ENCODE measurements at regions not wholly inside any gene's neighbourhood (a gene's known extent, or its start where the extent isn't known, plus 50 kb on each side); places are given as distances from the start of the nearest gene placed in this dataset.
"Not testable (repeated sequence)": the region's sequence is repeated elsewhere in the genome, so short reads cannot be mapped to it uniquely, and the experiment has no call there.

- Histone ChIP-seq H3K9me3 (no peaks in the 10 kb centered on the region), H3K27ac (no peak overlapping the region), H3K36me3 (no peaks in the 10 kb centered on the region), H3K27me3 (no peaks in the 10 kb centered on the region), H3K4me3 (no peak overlapping the region), H3K4me1 (no peaks in the 10 kb centered on the region)
- TF ChIP-seq CTCF (IDR thresholded peaks at IDR 0.05 in 4 of 5, conservative IDR thresholded peaks at IDR 0.05 in 1 of 5) = no peak
- no peak for TF ChIP-seq POLR2A (IDR thresholded peaks at IDR 0.05)
- DNase-seq (no peak), ATAC-seq (no peak)
- in situ Hi-C loops (cut with MboI; ENCODE audit: low sequenced_read_pairs in 4 of 4) = no loop called here
- intact Hi-C loops (cut with DNase I; ENCODE audit: low total_unique reads) = no loop called here
These were observed 78.0 kb upstream of the ELOVL5 start for GRCh38 chr6:53426667-53427270.

DNA sequence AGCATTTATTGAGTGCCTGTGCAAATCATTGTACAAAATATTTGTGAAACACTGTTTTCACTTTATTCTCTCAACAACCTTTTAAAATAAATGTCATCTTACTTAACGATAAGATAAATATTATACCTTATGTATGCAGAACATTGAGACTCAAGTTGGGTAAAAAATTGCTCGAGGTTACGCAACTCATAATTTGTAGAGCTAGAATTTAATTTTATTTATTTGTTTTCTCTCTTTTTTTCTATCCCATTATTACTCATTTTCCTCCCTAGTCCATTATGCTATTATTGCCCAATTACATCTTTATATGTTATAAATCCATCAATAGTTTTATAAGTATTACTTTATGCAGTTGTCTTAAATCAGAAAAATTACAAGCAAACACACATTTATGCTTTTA, 77.4 kb upstream of the ELOVL5 start:
- in situ Hi-C loops (cut with MboI; ENCODE audit: low sequenced_read_pairs in 4 of 4) = no loop called here
- Histone ChIP-seq H3K27ac (no peak overlapping the region), H3K4me1 (no peaks in the 10 kb centered on the region), H3K36me3 (no peaks in the 10 kb centered on the region), H3K4me3 (no peak overlapping the region), H3K27me3 (no peaks in the 10 kb centered on the region), H3K9me3 (no peaks in the 10 kb centered on the region)
- TF ChIP-seq POLR2A (IDR thresholded peaks at IDR 0.05) (no peak), CTCF (IDR thresholded peaks at IDR 0.05 in 4 of 5, conservative IDR thresholded peaks at IDR 0.05 in 1 of 5) (no peak)
- intact Hi-C loops (cut with DNase I; ENCODE audit: low total_unique reads) = no loop called here
- DNase-seq (no peak), ATAC-seq (no peak)

GRCh38 chr6:53424976-53425718, 76.4 kb upstream of the ELOVL5 start:
- intact Hi-C loops (cut with DNase I; ENCODE audit: low total_unique reads) = no loop called here
- in situ Hi-C loops (cut with MboI; ENCODE audit: low sequenced_read_pairs in 4 of 4) = no loop called here
- H3K27ac ChIP-seq = no peak overlapping the region

DNA sequence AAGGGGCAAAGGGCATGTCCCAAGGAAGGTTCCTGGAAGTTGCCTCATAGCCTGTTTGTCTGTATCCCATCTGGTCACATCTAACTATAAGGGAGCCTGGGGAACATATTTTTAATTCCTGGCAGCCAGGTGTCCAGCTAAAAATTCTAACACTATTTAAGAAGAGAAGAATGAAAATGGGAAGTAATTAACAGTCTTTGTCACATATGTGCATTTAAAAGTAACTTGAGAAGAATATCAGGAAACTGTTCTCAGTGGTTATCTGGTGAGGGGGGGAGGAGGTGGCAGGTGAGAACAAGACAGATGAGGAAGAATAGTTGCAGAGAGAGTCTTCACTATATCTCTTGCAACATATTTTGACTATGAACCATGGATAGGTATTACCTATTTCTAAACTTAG, 75.5 kb upstream of the ELOVL5 start:
- H3K36me3 ChIP-seq = no peaks in the 10 kb centered on the region
- no peak for ATAC-seq
- no peaks in the 10 kb centered on the region for H3K4me1 ChIP-seq
- intact Hi-C loops (cut with DNase I; ENCODE audit: low total_unique reads) (no loop called here), in situ Hi-C loops (cut with MboI; ENCODE audit: low sequenced_read_pairs in 4 of 4) (no loop called here)
- H3K4me3 ChIP-seq = no peak overlapping the region
- TF ChIP-seq POLR2A (IDR thresholded peaks at IDR 0.05) (no peak), CTCF (IDR thresholded peaks at IDR 0.05 in 4 of 5, conservative IDR thresholded peaks at IDR 0.05 in 1 of 5) (no peak)
- H3K9me3 ChIP-seq = no peaks in the 10 kb centered on the region
- H3K27ac ChIP-seq = no peak overlapping the region
- DNase-seq = no peak
- H3K27me3 ChIP-seq = no peaks in the 10 kb centered on the region

More at GRCh38 chr6:53424976-53425718, 76.4 kb upstream of the ELOVL5 start:
- Histone ChIP-seq H3K4me1 (no peaks in the 10 kb centered on the region), H3K4me3 (no peak overlapping the region), H3K36me3 (no peaks in the 10 kb centered on the region), H3K9me3 (no peaks in the 10 kb centered on the region), H3K27me3 (no peaks in the 10 kb centered on the region)
- no peak for ATAC-seq
- no peak for TF ChIP-seq POLR2A (IDR thresholded peaks at IDR 0.05)
- TF ChIP-seq CTCF (IDR thresholded peaks at IDR 0.05 in 4 of 5, conservative IDR thresholded peaks at IDR 0.05 in 1 of 5) = no peak
- DNase-seq = no peak

DNA sequence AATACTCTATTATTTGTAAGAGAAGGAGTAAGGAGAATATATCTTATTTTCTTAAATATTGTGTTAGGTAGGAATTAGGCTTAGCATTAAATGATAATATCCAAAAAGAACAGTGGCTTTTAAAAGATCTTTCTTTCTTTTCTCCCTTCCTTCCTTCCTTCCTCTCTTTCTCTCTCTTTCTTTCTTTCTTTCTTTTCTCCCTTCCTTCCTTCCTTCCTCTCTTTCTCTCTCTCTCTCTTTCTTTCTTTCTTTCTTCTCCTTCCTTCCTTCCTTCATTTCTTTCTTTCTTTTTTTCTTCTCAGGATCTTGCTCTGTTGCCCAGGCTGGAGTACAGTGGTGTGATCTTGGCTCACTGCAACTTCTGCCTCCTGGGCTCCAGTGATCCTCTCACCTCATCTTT, 74.8 kb upstream of the ELOVL5 start:
- DNase-seq; in situ Hi-C loops (cut with MboI; ENCODE audit: low sequenced_read_pairs in 4 of 4); intact Hi-C loops (cut with DNase I; ENCODE audit: low total_unique reads); H3K27me3 ChIP-seq; H3K27ac ChIP-seq; ATAC-seq; H3K36me3 ChIP-seq; H3K4me1 ChIP-seq; H3K9me3 ChIP-seq; H3K4me3 ChIP-seq: not testable (repeated sequence)

All from gastrocnemius medialis (tissue), 4 donors.